Nucleus accumbens (tissue), 56 donors: ENCODE measurements at regions not wholly inside any gene's neighbourhood (a gene's known extent, or its start where the extent isn't known, plus 50 kb on each side); places are given as distances from the start of the nearest gene placed in this dataset.
A peak's percentile ranks its signal among the peaks of the same experiment; 100 is the strongest.
"Not testable (repeated sequence)": the region's sequence is repeated elsewhere in the genome, so short reads cannot be mapped to it uniquely, and the experiment has no call there.

Experiments used
- DNase-seq, 56 donors: peaks; one replicate each; lab custom pipeline; 2025; lab: John Stamatoyannopoulos, UW

GRCh38 chr6:49284180-49284579 is 178.9 kb downstream of the MMUT start:
- no peak for DNase-seq

- not testable (repeated sequence) for DNase-seq
These were observed 188.0 kb downstream of the MMUT start for GRCh38 chr6:49274809-49275769.

GRCh38 chr6:49269190-49269589 is 193.9 kb downstream of the MMUT start:
- DNase-seq = no peak

- no peak for DNase-seq
These were observed 198.1 kb downstream of the MMUT start for GRCh38 chr6:49264909-49265308.

GRCh38 chr6:49264496-49264895 is 198.6 kb downstream of the MMUT start:
- DNase-seq = no peak

- DNase-seq = no peak
These were observed 205.5 kb downstream of the MMUT start for GRCh38 chr6:49257549-49257948.

GRCh38 chr6:49255335-49255734 is 207.7 kb downstream of the MMUT start:
- DNase-seq = no peak

GRCh38 chr6:49252901-49253300 is 210.2 kb downstream of the MMUT start:
- DNase-seq = no peak

GRCh38 chr6:49233483-49233882 is 229.6 kb downstream of the MMUT start:
- DNase-seq = no peak

GRCh38 chr6:49225471-49225870 is 237.6 kb downstream of the MMUT start:
- no peak for DNase-seq

- no peak for DNase-seq
These were observed 242.8 kb downstream of the MMUT start for GRCh38 chr6:49220293-49220692.

- DNase-seq = no peak
These were observed 257.5 kb downstream of the MMUT start for GRCh38 chr6:49205526-49205925.

- DNase-seq = no peak
These were observed 260.0 kb downstream of the MMUT start for GRCh38 chr6:49202924-49203536.

GRCh38 chr6:49198015-49198414 is 265.0 kb downstream of the MMUT start:
- no peak for DNase-seq

- DNase-seq = not testable (repeated sequence)
These were observed 300.7 kb downstream of the MMUT start for GRCh38 chr6:49162379-49162778.

- DNase-seq = no peak
These were observed 307.7 kb downstream of the MMUT start for GRCh38 chr6:49155316-49155715.

- no peak for DNase-seq
These were observed 311.1 kb downstream of the MMUT start for GRCh38 chr6:49151957-49152356.

GRCh38 chr6:49151461-49151860 is 311.6 kb downstream of the MMUT start:
- no peak for DNase-seq

- DNase-seq = no peak
These were observed 312.0 kb downstream of the MMUT start for GRCh38 chr6:49151033-49151432.

- DNase-seq = no peak
These were observed 317.8 kb downstream of the MMUT start for GRCh38 chr6:49145280-49145679.

- DNase-seq = peak in 1 of 56 donors; percentile 1
These were observed 320.5 kb downstream of the MMUT start for GRCh38 chr6:49142421-49143151.
